Ascending aorta (tissue), 2 donors: ENCODE measurements at regions not wholly inside any gene's neighbourhood (a gene's known extent, or its start where the extent isn't known, plus 50 kb on each side); places are given as distances from the start of the nearest gene placed in this dataset.

Experiments
- DNase-seq, 2 donors: peaks; one replicate each; pipeline ENCODE4 v3.0.0-alpha.2; 2019; ENCODE audit warnings: low spot score in 2 of 2
- H3K27ac ChIP-seq, 2 donors: fragments of 200-600 bp; sonication (generic); one replicate each; pipeline ENCODE4 v1.5.1; 2016 to 2017; ENCODE audit warnings: mild to moderate bottlenecking in 1 of 2
- H3K27me3 ChIP-seq: fragments of 200-600 bp; sonication (generic); one replicate; pipeline ENCODE4 v1.5.1; 2017
- H3K36me3 ChIP-seq, 2 donors: fragments of 200-600 bp; sonication (generic); one replicate each; pipeline ENCODE4 v1.5.1; 2016
- H3K4me1 ChIP-seq, 2 donors: fragments of 200-600 bp; sonication (generic); one replicate each; pipeline ENCODE4 v1.5.1; 2016 to 2017; ENCODE audit warnings: mild to moderate bottlenecking in 1 of 2
- H3K4me3 ChIP-seq, 2 donors: fragments of 200-600 bp; sonication (generic); one replicate each; pipeline ENCODE4 v1.5.1; 2016 to 2017; ENCODE audit warnings: mild to moderate bottlenecking in 1 of 2
- H3K9me3 ChIP-seq, 2 donors: fragments of 200-600 bp; sonication (generic); one replicate each; pipeline ENCODE4 v1.5.1; 2016
- CTCF ChIP-seq, 3 experiments: fragments of 200-600 bp in 2 of 3; fragments of 450-650 bp in 1 of 3; sonication (generic) in 2 of 3; IDR thresholded peaks; one replicate each; pipeline ENCODE4 v1.5.1; 2016 to 2019; ENCODE audit warnings: antibody characterized with exemption in 3 of 3, mild to moderate bottlenecking in 1 of 3, moderate library complexity in 1 of 3
- intact Hi-C: fragments of 100-400 bp; cut with DNase I; formaldehyde crosslinking; loops from one replicate; pipeline ENCODE4 v1.15.1; 2023

- Histone ChIP-seq H3K36me3 (no peaks in the 10 kb centered on the region), H3K27ac (no peak overlapping the region), H3K27me3 (no peaks in the 10 kb centered on the region), H3K9me3 (no peaks in the 10 kb centered on the region), H3K4me3 (no peak overlapping the region), H3K4me1 (no peaks in the 10 kb centered on the region)
- no peak for DNase-seq
- intact Hi-C loops: no loop called here
- no peak for TF ChIP-seq CTCF (IDR thresholded peaks at IDR 0.05)
These were observed 483.1 kb upstream of the ZNF608 start for GRCh38 chr5:125229556-125229955.

GRCh38 chr5:125232779-125233230, 486.4 kb upstream of the ZNF608 start:
- no peaks in the 10 kb centered on the region for H3K27me3 ChIP-seq
- H3K36me3 ChIP-seq: no peaks in the 10 kb centered on the region
- H3K4me1 ChIP-seq: no peaks in the 10 kb centered on the region
- H3K4me3 ChIP-seq: no peak overlapping the region
- no peak for TF ChIP-seq CTCF (IDR thresholded peaks at IDR 0.05)
- no peak overlapping the region for H3K27ac ChIP-seq
- intact Hi-C loops: no loop called here
- no peaks in the 10 kb centered on the region for H3K9me3 ChIP-seq
- DNase-seq: no peak

DNA sequence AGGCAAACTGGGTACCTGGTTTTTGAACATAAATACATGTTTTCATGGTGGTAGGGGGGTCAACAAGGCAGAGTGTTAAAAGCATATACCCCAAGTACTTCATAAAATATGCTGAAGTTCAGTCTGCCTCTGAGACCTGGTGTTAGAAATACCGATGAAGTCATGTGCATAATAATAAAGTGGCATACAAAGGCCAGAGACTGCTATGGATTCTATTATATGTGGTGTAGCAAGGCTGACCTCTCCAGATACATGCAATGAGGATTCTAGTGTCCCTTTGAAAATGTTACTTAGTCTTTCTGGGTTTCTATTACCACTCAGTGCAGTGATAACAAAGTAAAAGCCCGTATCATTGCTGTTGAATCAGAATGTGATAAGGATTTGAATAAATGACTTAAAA, 487.5 kb upstream of the ZNF608 start:
- intact Hi-C loops: no loop called here
- Histone ChIP-seq H3K4me1 (no peaks in the 10 kb centered on the region), H3K27me3 (no peaks in the 10 kb centered on the region), H3K9me3 (no peaks in the 10 kb centered on the region), H3K4me3 (no peak overlapping the region), H3K27ac (no peak overlapping the region), H3K36me3 (no peaks in the 10 kb centered on the region)
- no peak for DNase-seq
- no peak for TF ChIP-seq CTCF (IDR thresholded peaks at IDR 0.05)

DNA sequence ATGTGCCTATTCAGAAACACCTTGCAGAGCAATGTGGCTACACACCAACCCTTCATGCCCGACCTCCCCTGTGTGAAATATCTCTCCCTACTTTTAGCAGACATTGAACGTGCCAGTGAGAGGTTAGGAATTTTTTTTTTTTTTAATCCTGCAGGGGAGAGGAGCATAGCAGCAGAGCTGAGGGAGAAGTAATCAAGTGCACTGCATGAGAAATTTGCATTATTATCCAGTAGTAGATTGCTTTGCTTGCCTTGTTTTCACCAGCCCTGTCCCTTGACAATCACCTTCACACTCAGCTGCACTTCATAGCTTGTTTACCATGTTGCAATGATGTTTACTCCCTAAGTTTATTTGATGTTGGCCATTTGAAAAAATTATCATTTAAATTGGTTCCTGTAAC, 489.6 kb upstream of the ZNF608 start:
- no peaks in the 10 kb centered on the region for H3K9me3 ChIP-seq
- no peaks in the 10 kb centered on the region for H3K36me3 ChIP-seq
- no peak overlapping the region for H3K27ac ChIP-seq
- no peaks in the 10 kb centered on the region for H3K27me3 ChIP-seq
- no peak overlapping the region for H3K4me3 ChIP-seq
- no peak for DNase-seq
- no peak for TF ChIP-seq CTCF (IDR thresholded peaks at IDR 0.05)
- no peaks in the 10 kb centered on the region for H3K4me1 ChIP-seq
- intact Hi-C loops: no loop called here

DNA sequence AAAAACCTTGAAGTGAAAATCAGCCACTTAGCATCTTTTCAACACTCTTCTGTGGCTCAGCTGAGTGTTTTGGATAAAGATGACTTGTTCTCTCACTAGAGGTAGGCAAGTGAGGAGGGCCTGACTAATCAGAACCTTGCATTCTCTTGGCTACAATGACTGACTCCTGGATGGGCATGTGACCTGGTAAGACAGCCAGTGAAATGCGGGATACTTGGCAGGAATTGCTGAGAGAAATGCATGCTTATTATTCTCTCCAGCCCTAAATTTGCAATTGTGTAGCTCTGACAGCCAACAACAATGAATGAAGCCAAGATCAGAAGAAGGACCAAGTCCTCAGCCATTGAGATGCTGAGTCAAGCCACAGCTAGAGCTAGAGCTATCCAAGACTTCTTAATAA, 490.5 kb upstream of the ZNF608 start:
- TF ChIP-seq CTCF (IDR thresholded peaks at IDR 0.05): no peak
- Histone ChIP-seq H3K36me3 (no peaks in the 10 kb centered on the region), H3K9me3 (no peaks in the 10 kb centered on the region), H3K4me1 (no peaks in the 10 kb centered on the region), H3K27ac (no peak overlapping the region), H3K4me3 (no peak overlapping the region), H3K27me3 (no peaks in the 10 kb centered on the region)
- intact Hi-C loops: no loop called here
- no peak for DNase-seq

GRCh38 chr5:125244531-125244930, 498.1 kb upstream of the ZNF608 start:
- Histone ChIP-seq H3K27me3 (no peaks in the 10 kb centered on the region), H3K27ac (no peak overlapping the region), H3K9me3 (peaks cover 0 to 3% of the 10 kb centered on the region in 2 donors), H3K4me1 (no peaks in the 10 kb centered on the region), H3K36me3 (no peaks in the 10 kb centered on the region), H3K4me3 (no peak overlapping the region)
- no peak for TF ChIP-seq CTCF (IDR thresholded peaks at IDR 0.05)
- DNase-seq: no peak
- intact Hi-C loops: no loop called here
